H1 (cell line): ENCODE measurements at regions not wholly inside any gene's neighbourhood (a gene's known extent, or its start where the extent isn't known, plus 50 kb on each side); places are given as distances from the start of the nearest gene placed in this dataset.

ENCODE experiments used
- CTCF ChIA-PET: fragments of 300-600 bp; sonication (Branson Sonifier 250); formaldehyde crosslinking; loops from one replicate; lab custom pipeline; 2021; ENCODE audit not compliant: partially characterized antibody; lab: Charles Lee
- POLR2A ChIA-PET: fragments of 300-600 bp; sonication (Branson Sonifier 250); formaldehyde crosslinking; loops from one replicate; lab custom pipeline; 2021; ENCODE audit warnings: inconsistent platforms; ENCODE audit not compliant: partially characterized antibody; lab: Charles Lee
- DNase-seq, 2 experiments: peaks; one replicate each; pipeline versions ENCODE4 v3.0.0 to v3.0.0-alpha.2; 2010 to 2022; ENCODE audit warnings: low spot score in 2 of 2, low read depth in 1 of 2, mixed read lengths in 1 of 2
- FAIRE-seq: peaks from 2 replicates; lab custom pipeline; 2011; peaks lifted over from hg19 to GRCh38; lab: Jason Lieb, UNC
- H2AFZ ChIP-seq: 2 replicates; pipeline ENCODE4 v1.8.1; 2012; ENCODE audit warnings: low read length, inconsistent platforms
- H2AK5ac ChIP-seq: 2 replicates; pipeline ENCODE4 v1.6.1; 2013; ENCODE audit warnings: low read depth, low read length
- H2BK120ac ChIP-seq: replicated peaks from 2 replicates; pipeline ENCODE3; 2013; ENCODE audit warnings: low read depth, low read length, inconsistent platforms
- H2BK12ac ChIP-seq: 2 replicates; pipeline ENCODE4 v1.6.1; 2013; ENCODE audit warnings: low read depth, low read length
- H2BK15ac ChIP-seq: 2 replicates; pipeline ENCODE4 v1.6.1; 2013; ENCODE audit warnings: low read length
- H2BK20ac ChIP-seq: 2 replicates; pipeline ENCODE4 v1.6.1; 2013; ENCODE audit warnings: low read length
- H2BK5ac ChIP-seq: 2 replicates; pipeline ENCODE4 v1.6.1; 2013; ENCODE audit warnings: low read depth, low read length
- H3K14ac ChIP-seq: 2 replicates; pipeline ENCODE4 v1.6.1; 2013; ENCODE audit warnings: inconsistent platforms; ENCODE audit not compliant: insufficient read length
- H3K18ac ChIP-seq: 2 replicates; pipeline ENCODE4 v1.6.1; 2013; ENCODE audit warnings: low read length; ENCODE audit errors: extremely low read depth
- H3K23ac ChIP-seq: 2 replicates; pipeline ENCODE4 v1.6.1; 2013; ENCODE audit warnings: inconsistent platforms; ENCODE audit not compliant: insufficient read length
- H3K23me2 ChIP-seq: 2 replicates; pipeline ENCODE4 v1.6.1; 2013; ENCODE audit warnings: low read depth, low read length
- H3K27ac ChIP-seq: 2 replicates; pipeline ENCODE4 v1.6.1; 2011; ENCODE audit warnings: low read depth, low read length, inconsistent platforms
- H3K27me3 ChIP-seq, 4 experiments: replicated peaks in 1 of 4; 1 replicate in 1 of 4; 2 replicates in 3 of 4; pipeline versions ENCODE4 v1.6.1 to v1.8.1; 2011 to 2013; ENCODE audit warnings: low read length in 3 of 4, mild to moderate bottlenecking in 3 of 4, inconsistent platforms in 2 of 4, mixed read lengths in 2 of 4, moderate library complexity in 1 of 4; ENCODE audit not compliant: control insufficient read depth in 3 of 4, insufficient read depth in 3 of 4; ENCODE audit errors: extremely low read depth in 1 of 4
- H3K36me3 ChIP-seq, 4 experiments: 2 replicates each; pipeline versions ENCODE4 v1.6.1 to v1.8.1; 2011 to 2013; ENCODE audit warnings: mild to moderate bottlenecking in 4 of 4, low read length in 3 of 4, moderate library complexity in 2 of 4, control low read depth in 1 of 4, inconsistent platforms in 1 of 4; ENCODE audit not compliant: insufficient read depth in 4 of 4, control insufficient read depth in 2 of 4
- H3K4ac ChIP-seq: replicated peaks from 2 replicates; pipeline ENCODE3; 2013; ENCODE audit warnings: low read length, low read depth, mixed read lengths, inconsistent platforms; ENCODE audit not compliant: insufficient read length
- H3K4me1 ChIP-seq, 4 experiments: replicated peaks in 1 of 4; 1 replicate in 1 of 4; 2 replicates in 3 of 4; pipeline versions ENCODE4 v1.6.1 to v1.8.1; 2011 to 2013; ENCODE audit warnings: low read length in 3 of 4, inconsistent platforms in 2 of 4, mixed read lengths in 1 of 4; ENCODE audit not compliant: insufficient read depth in 4 of 4, control insufficient read depth in 3 of 4
- H3K4me2 ChIP-seq, 2 experiments: 2 replicates each; pipeline versions ENCODE4 v1.6.1 to v1.8.1; 2011 to 2013; ENCODE audit warnings: low read depth in 2 of 2, low read length in 2 of 2, control low read depth in 1 of 2, inconsistent platforms in 1 of 2, mild to moderate bottlenecking in 1 of 2; ENCODE audit not compliant: insufficient read depth in 1 of 2
- H3K4me3 ChIP-seq, 4 experiments: fragments of 200-600, 300-600 bp in 1 of 4; sonication (generic), shearing (Covaris generic), sonication (Bioruptor Twin) in 1 of 4; 2 replicates each; pipeline versions ENCODE4 v1.5.1 to v1.8.1; 2011 to 2016; ENCODE audit warnings: low read length in 4 of 4, low read depth in 3 of 4, control low read depth in 2 of 4, inconsistent platforms in 2 of 4, mild to moderate bottlenecking in 2 of 4, mixed read lengths in 1 of 4, moderate library complexity in 1 of 4; ENCODE audit not compliant: insufficient read depth in 2 of 4; ENCODE audit errors: extremely low read depth in 1 of 4
- H3K56ac ChIP-seq: replicated peaks from 2 replicates; pipeline ENCODE3; 2013; ENCODE audit warnings: low read depth, mild to moderate bottlenecking, mixed read lengths, low read length, inconsistent platforms; ENCODE audit not compliant: insufficient read length
- H3K79me1 ChIP-seq: 2 replicates; pipeline ENCODE4 v1.6.1; 2013; ENCODE audit warnings: low read depth, low read length, control low read depth
- H3K79me2 ChIP-seq, 2 experiments: 2 replicates each; pipeline versions ENCODE4 v1.6.1 to v1.8.1; 2012 to 2013; ENCODE audit warnings: low read length in 2 of 2, mild to moderate bottlenecking in 2 of 2, inconsistent platforms in 1 of 2; ENCODE audit not compliant: insufficient read depth in 2 of 2, control insufficient read depth in 1 of 2
- H3K9ac ChIP-seq, 4 experiments: replicated peaks in 1 of 4; 1 replicate in 1 of 4; 2 replicates in 3 of 4; pipeline versions ENCODE4 v1.6.1 to v1.8.1; 2011 to 2013; ENCODE audit warnings: low read depth in 3 of 4, low read length in 3 of 4, control low read depth in 2 of 4, mild to moderate bottlenecking in 2 of 4, moderate library complexity in 2 of 4, inconsistent platforms in 1 of 4; ENCODE audit errors: extremely low read depth in 1 of 4
- H3K9me3 ChIP-seq, 2 experiments: 2 replicates each; pipeline versions ENCODE4 v1.6.1 to v1.8.1; 2012 to 2013; ENCODE audit warnings: mild to moderate bottlenecking in 2 of 2, moderate library complexity in 2 of 2, control low read depth in 1 of 2, inconsistent platforms in 1 of 2, low read depth in 1 of 2, low read length in 1 of 2, mixed read lengths in 1 of 2; ENCODE audit not compliant: insufficient read depth in 2 of 2
- H4K20me1 ChIP-seq, 2 experiments: replicated peaks in 1 of 2; 2 replicates each; pipeline versions ENCODE3 to v1.8.1; 2011 to 2013; ENCODE audit warnings: inconsistent platforms in 2 of 2, low read length in 2 of 2, mild to moderate bottlenecking in 1 of 2; ENCODE audit not compliant: insufficient read depth in 2 of 2, control insufficient read depth in 1 of 2
- H4K5ac ChIP-seq: 2 replicates; pipeline ENCODE4 v1.6.1; 2013; ENCODE audit warnings: low read length, low read depth, mixed read lengths, inconsistent platforms; ENCODE audit not compliant: insufficient read length
- H4K8ac ChIP-seq: 2 replicates; pipeline ENCODE4 v1.8.0; 2013; ENCODE audit warnings: mild to moderate bottlenecking, moderate library complexity, low read length, inconsistent platforms; ENCODE audit not compliant: insufficient read depth; ENCODE audit errors: extremely low read depth
- H4K91ac ChIP-seq: replicated peaks from 2 replicates; pipeline ENCODE3; 2013; ENCODE audit warnings: low read length, mixed read lengths, inconsistent platforms; ENCODE audit not compliant: insufficient read length
- CBX8 ChIP-seq: fragments of 300-800, 300-1000 bp; sonication (generic); IDR thresholded peaks from 2 replicates; pipeline ENCODE4 v1.7.1; 2016; ENCODE audit warnings: low read depth, low read length, borderline replicate concordance
- CHD1 ChIP-seq: IDR thresholded peaks from 2 replicates; pipeline ENCODE4 v1.6.1; 2012; ENCODE audit warnings: low read depth, low read length, improper control_type of control experiment
- EGR1 ChIP-seq: IDR thresholded peaks from 2 replicates; pipeline ENCODE4 v1.6.1; 2011; ENCODE audit warnings: low read depth, low read length, borderline replicate concordance
- GTF2F1 ChIP-seq: IDR thresholded peaks from 2 replicates; pipeline ENCODE4 v1.6.1; 2012; ENCODE audit warnings: low read depth, low read length, improper control_type of control experiment, borderline replicate concordance
- HDAC6 ChIP-seq: IDR thresholded peaks from one replicate; pipeline ENCODE4 v1.7.1; 2012; ENCODE audit warnings: low read depth, mild to moderate bottlenecking, inconsistent platforms, low read length, moderate library complexity
- NRF1 ChIP-seq: IDR thresholded peaks from 2 replicates; pipeline ENCODE4 v1.6.1; 2011; ENCODE audit warnings: mild to moderate bottlenecking, low read depth, low read length, improper control_type of control experiment
- PHF8 ChIP-seq: fragments of 200-600 bp; sonication (generic); conservative IDR thresholded peaks from 2 replicates; pipeline ENCODE4 v1.7.1; 2012; ENCODE audit warnings: low read depth, mild to moderate bottlenecking, inconsistent platforms, low read length, moderate library complexity
- POLR2A ChIP-seq, 2 experiments: IDR thresholded peaks; 1 replicate in 1 of 2; 2 replicates in 1 of 2; pipeline ENCODE4 v1.6.1; 2011; ENCODE audit warnings: low read depth in 2 of 2, low read length in 2 of 2, mild to moderate bottlenecking in 2 of 2; ENCODE audit errors: control extremely low read depth in 1 of 2
- POU5F1 ChIP-seq: IDR thresholded peaks from 2 replicates; pipeline ENCODE4 v1.6.1; 2011; ENCODE audit warnings: low read depth, mild to moderate bottlenecking, low read length, moderate library complexity
- RBBP5 ChIP-seq: IDR thresholded peaks from 2 replicates; pipeline ENCODE4 v1.7.1; 2012; ENCODE audit warnings: low read depth, mild to moderate bottlenecking, inconsistent platforms, low read length, moderate library complexity, borderline replicate concordance
- SIRT6 ChIP-seq: IDR thresholded peaks from one replicate; pipeline ENCODE4 v1.7.1; 2012; ENCODE audit warnings: low read length, inconsistent platforms
- SRF ChIP-seq: IDR thresholded peaks from 2 replicates; pipeline ENCODE4 v1.6.1; 2011; ENCODE audit warnings: mild to moderate bottlenecking, low read depth, low read length, moderate library complexity
- YY1 ChIP-seq: IDR thresholded peaks from 2 replicates; pipeline ENCODE4 v1.6.1; 2011; ENCODE audit warnings: low read depth, mild to moderate bottlenecking, low read length
- WGBS, 2 experiments: shearing (Covaris generic) in 1 of 2; methylation state at CpG; one replicate each; pipeline versions ENCODE4 v1.1.6 to v1.1.7; 2013 to 2015; ENCODE audit warnings: low lambda C conversion rate in 2 of 2, mixed read lengths in 2 of 2, inconsistent platforms in 1 of 2, low coverage in 1 of 2, missing lambda C conversion rate in 1 of 2; ENCODE audit not compliant: insufficient replicate concordance in 2 of 2, insufficient coverage in 1 of 2, insufficient read length in 1 of 2; ENCODE audit errors: extremely low coverage in 1 of 2, missing lambda C conversion rate in 1 of 2; 5-methylcytosine and 5-hydroxymethylcytosine counted together
- TF ChIP-seq, protein P1 (sequence below): IDR thresholded peaks from 2 replicates; pipeline ENCODE4 v1.6.1; 2011; ENCODE audit warnings: low read depth, mild to moderate bottlenecking, low read length; ENCODE audit not compliant: insufficient read depth

DNA sequence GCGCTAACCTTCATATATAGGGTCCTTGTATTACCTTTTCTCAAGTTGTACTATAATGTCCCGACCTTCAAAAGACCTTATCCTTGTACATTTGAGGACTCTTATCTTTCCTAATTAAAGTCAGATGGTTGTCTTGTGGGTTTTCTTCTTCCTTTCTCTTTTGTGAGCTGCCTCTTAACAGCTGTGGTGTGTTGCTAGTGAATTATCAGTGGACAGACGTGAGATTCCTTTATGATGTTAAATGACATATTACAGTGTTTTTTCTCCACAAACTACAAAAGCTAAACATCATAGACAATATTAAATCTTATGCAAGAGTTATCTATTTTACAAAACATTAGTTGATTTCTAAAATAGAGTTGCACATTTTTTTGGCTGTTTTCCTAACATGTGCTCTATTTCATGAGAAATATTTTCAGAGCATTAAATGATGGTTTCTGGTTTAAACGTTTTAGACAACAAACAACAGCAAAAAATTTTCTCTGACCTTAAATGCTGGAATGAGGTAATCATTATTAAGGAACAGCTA is 272.2 kb upstream of the NPVF start:
- no peaks in the 10 kb centered on the region for H3K36me3 ChIP-seq
- no peak overlapping the region for H2BK15ac ChIP-seq
- H3K9me3 ChIP-seq: no peaks in the 10 kb centered on the region
- no peak for TF ChIP-seq POU5F1
- no peak for TF ChIP-seq POLR2A (IDR thresholded peaks at IDR 0.05; ENCODE audit: control extremely low read depth in 1 of 2, low read depth in 2 of 2, low read length in 2 of 2)
- TF ChIP-seq GTF2F1: no peak
- TF ChIP-seq CBX8: no peak
- no peak for TF ChIP-seq SRF
- no peak for TF ChIP-seq SIRT6
- TF ChIP-seq YY1: no peak
- no peak for TF ChIP-seq RBBP5
- no peak for TF ChIP-seq HDAC6
- TF ChIP-seq, protein P1, sequence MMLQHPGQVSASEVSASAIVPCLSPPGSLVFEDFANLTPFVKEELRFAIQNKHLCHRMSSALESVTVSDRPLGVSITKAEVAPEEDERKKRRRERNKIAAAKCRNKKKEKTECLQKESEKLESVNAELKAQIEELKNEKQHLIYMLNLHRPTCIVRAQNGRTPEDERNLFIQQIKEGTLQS: no peak
- no peak for TF ChIP-seq PHF8
- no peak for TF ChIP-seq NRF1
- TF ChIP-seq EGR1: no peak
- TF ChIP-seq CHD1: no peak
- H3K79me1 ChIP-seq: no peaks in the 10 kb centered on the region
- no peak overlapping the region for H3K4me3 ChIP-seq
- H4K91ac ChIP-seq: no peak overlapping the region
- DNase-seq (no peak), FAIRE-seq (no peak)
- no peak overlapping the region for H2AK5ac ChIP-seq
- no peak overlapping the region for H3K18ac ChIP-seq
- H3K79me2 ChIP-seq: no peaks in the 10 kb centered on the region
- H4K5ac ChIP-seq: no peak overlapping the region
- H2BK20ac ChIP-seq: no peak overlapping the region
- no peak overlapping the region for H2BK5ac ChIP-seq
- H3K23me2 ChIP-seq: no peaks in the 10 kb centered on the region
- ChIA-PET CTCF (interaction anchor here (0.8 kb wide), 1 partner anchor 43 kb away, joined by 3 read pairs; no protein-coding TSS in a partner anchor), POLR2A (no interaction called here)
- no peaks in the 10 kb centered on the region for H4K20me1 ChIP-seq
- H2BK12ac ChIP-seq: no peak overlapping the region
- no peak overlapping the region for H3K9ac ChIP-seq
- H2BK120ac ChIP-seq: no peak overlapping the region
- H3K27ac ChIP-seq: no peak overlapping the region
- no peak overlapping the region for H4K8ac ChIP-seq
- no peak overlapping the region for H3K56ac ChIP-seq
- WGBS, 2 experiments: 83% methylated on average over 4 of the region's 4 CpGs; no CpG with 5 or more reads in 1 of the 2 experiments
- H2AFZ ChIP-seq: no peak overlapping the region
- H3K23ac ChIP-seq: no peak overlapping the region
- H3K14ac ChIP-seq: no peak overlapping the region
- H3K27me3 ChIP-seq: no peaks in the 10 kb centered on the region
- H3K4me1 ChIP-seq: no peaks in the 10 kb centered on the region
- H3K4ac ChIP-seq: no peak overlapping the region
- no peak overlapping the region for H3K4me2 ChIP-seq
